GM23248 (cell line): ENCODE measurements at regions not wholly inside any gene's neighbourhood (a gene's known extent, or its start where the extent isn't known, plus 50 kb on each side); places are given as distances from the start of the nearest gene placed in this dataset.

Experiments used
- EZH2 ChIP-seq: fragments of 200-600 bp; sonication (generic); IDR thresholded peaks from 2 replicates; pipeline ENCODE4 v1.6.1; 2018; ENCODE audit warnings: antibody characterized with exemption, mild to moderate bottlenecking; ENCODE audit not compliant: insufficient read depth, poor library complexity, severe bottlenecking
- EZH2phosphoT487 ChIP-seq: fragments of 200-600 bp; sonication (generic); IDR thresholded peaks from 2 replicates; pipeline ENCODE4 v1.6.1; 2018; ENCODE audit warnings: antibody characterized with exemption, moderate library complexity, mild to moderate bottlenecking, low read depth; ENCODE audit not compliant: insufficient read depth

- TF ChIP-seq EZH2phosphoT487 (no peak), EZH2 (no peak)
Observed at GRCh38 chr16:86133847-86134375, 234.9 kb downstream of the IRF8 start.
